Keratinocyte (primary cell): ENCODE measurements at regions not wholly inside any gene's neighbourhood (a gene's known extent, or its start where the extent isn't known, plus 50 kb on each side); places are given as distances from the start of the nearest gene placed in this dataset.

Experiments
- EZH2 ChIP-seq: IDR thresholded peaks from one replicate; pipeline ENCODE4 v1.6.1; 2012; ENCODE audit warnings: inconsistent platforms, mild to moderate bottlenecking, low read length, moderate library complexity
- TF ChIP-seq, protein P1 (sequence below), 3 experiments: IDR thresholded peaks in 1 of 3; conservative IDR thresholded peaks in 1 of 3; optimal IDR thresholded peaks in 1 of 3; 2 replicates in 2 of 3; 3 replicates in 1 of 3; pipeline versions ENCODE3 to v1.5.1; 2011; ENCODE audit warnings: low read length in 3 of 3, mild to moderate bottlenecking in 3 of 3, moderate library complexity in 2 of 3, control low read depth in 1 of 3, inconsistent platforms in 1 of 3; ENCODE audit not compliant: insufficient read depth in 2 of 3; ENCODE audit errors: extremely low read depth in 1 of 3

DNA sequence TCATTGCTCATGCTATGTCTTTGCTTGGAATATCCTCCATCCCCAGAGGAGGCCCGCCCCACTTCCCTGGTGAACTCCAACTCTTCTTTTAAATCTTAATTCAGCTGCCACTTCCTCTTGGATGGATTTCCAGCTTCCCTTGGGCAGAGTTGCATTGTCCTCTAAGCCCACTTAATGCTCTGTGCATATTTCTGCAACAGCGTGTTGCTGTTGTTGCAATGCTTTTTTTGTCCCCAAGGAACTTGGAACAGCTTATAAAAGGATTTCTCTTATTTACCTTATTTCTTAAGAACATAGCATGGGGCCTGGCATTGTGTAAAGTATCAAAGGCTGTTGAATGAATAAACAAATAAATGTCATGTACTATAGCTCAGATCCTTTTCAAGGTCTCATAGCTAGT is 507.4 kb downstream of the METTL15 start:
- TF ChIP-seq EZH2 = no peak
- TF ChIP-seq, protein P1, sequence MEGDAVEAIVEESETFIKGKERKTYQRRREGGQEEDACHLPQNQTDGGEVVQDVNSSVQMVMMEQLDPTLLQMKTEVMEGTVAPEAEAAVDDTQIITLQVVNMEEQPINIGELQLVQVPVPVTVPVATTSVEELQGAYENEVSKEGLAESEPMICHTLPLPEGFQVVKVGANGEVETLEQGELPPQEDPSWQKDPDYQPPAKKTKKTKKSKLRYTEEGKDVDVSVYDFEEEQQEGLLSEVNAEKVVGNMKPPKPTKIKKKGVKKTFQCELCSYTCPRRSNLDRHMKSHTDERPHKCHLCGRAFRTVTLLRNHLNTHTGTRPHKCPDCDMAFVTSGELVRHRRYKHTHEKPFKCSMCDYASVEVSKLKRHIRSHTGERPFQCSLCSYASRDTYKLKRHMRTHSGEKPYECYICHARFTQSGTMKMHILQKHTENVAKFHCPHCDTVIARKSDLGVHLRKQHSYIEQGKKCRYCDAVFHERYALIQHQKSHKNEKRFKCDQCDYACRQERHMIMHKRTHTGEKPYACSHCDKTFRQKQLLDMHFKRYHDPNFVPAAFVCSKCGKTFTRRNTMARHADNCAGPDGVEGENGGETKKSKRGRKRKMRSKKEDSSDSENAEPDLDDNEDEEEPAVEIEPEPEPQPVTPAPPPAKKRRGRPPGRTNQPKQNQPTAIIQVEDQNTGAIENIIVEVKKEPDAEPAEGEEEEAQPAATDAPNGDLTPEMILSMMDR (optimal IDR thresholded peaks at IDR 0.05 in 1 of 3, IDR thresholded peaks at IDR 0.05 in 1 of 3, conservative IDR thresholded peaks at IDR 0.05 in 1 of 3; ENCODE audit: extremely low read depth in 1 of 3, insufficient read depth in 2 of 3, low read length in 3 of 3) = no peak
